ENCODE measurements at regions not wholly inside any gene's neighbourhood (a gene's known extent, or its start where the extent isn't known, plus 50 kb on each side); places are given as distances from the start of the nearest gene placed in this dataset.

DNA sequence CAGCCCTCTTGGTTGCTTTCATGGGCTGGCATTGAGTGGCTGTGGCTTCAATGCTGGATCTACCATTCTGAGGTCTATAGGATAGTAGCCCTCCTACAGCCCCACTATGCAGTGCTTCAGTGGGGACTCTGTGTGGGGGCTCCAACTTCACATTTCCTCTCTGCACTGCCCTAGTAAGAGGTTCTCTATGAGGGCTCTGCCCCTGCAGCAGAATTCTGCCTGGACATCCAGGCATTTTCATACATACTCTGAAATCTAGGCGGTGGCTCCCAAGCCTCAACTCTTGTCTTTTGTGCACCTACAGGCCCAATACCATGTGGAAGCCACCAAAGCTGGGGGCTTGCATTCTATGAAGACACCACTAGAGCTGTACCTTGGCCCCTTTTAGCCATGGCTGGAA, 195.8 kb downstream of the IGSF11 start:
- TF ChIP-seq, protein P1, sequence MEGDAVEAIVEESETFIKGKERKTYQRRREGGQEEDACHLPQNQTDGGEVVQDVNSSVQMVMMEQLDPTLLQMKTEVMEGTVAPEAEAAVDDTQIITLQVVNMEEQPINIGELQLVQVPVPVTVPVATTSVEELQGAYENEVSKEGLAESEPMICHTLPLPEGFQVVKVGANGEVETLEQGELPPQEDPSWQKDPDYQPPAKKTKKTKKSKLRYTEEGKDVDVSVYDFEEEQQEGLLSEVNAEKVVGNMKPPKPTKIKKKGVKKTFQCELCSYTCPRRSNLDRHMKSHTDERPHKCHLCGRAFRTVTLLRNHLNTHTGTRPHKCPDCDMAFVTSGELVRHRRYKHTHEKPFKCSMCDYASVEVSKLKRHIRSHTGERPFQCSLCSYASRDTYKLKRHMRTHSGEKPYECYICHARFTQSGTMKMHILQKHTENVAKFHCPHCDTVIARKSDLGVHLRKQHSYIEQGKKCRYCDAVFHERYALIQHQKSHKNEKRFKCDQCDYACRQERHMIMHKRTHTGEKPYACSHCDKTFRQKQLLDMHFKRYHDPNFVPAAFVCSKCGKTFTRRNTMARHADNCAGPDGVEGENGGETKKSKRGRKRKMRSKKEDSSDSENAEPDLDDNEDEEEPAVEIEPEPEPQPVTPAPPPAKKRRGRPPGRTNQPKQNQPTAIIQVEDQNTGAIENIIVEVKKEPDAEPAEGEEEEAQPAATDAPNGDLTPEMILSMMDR (IDR thresholded peaks at IDR 0.05; ENCODE audit: low read depth, low read length) = no peak
- no peak for TF ChIP-seq EZH2phosphoT487 (IDR thresholded peaks at IDR 0.05; ENCODE audit: low read depth)

All from OCI-LY3 (cell line).